SK-N-SH (cell line): ENCODE measurements at regions not wholly inside any gene's neighbourhood (a gene's known extent, or its start where the extent isn't known, plus 50 kb on each side); places are given as distances from the start of the nearest gene placed in this dataset.

ENCODE experiments used
- CTCF ChIA-PET: fragments of 300-600, 350-600 bp; formaldehyde crosslinking; extraction: SDS; loops from one replicate; lab custom pipeline; 2021; lab: Yijun Ruan, JAX
- POLR2A ChIA-PET: fragments of 350-600 bp; sonication (Branson Sonifier 250); formaldehyde crosslinking; extraction: SDS; loops from one replicate; lab custom pipeline; 2020; ENCODE audit warnings: antibody characterized with exemption, inconsistent platforms; lab: Yijun Ruan, JAX
- DNase-seq: peaks from one replicate; pipeline ENCODE4 v3.0.0; 2012
- H2AFZ ChIP-seq: fragments of 200-600 bp; sonication (generic); 2 replicates; pipeline ENCODE4 v1.8.1; 2016; ENCODE audit warnings: antibody characterized with exemption, mild to moderate bottlenecking, low read depth
- H3F3A ChIP-seq: fragments of 200-600 bp; sonication (generic); replicated peaks from 2 replicates; pipeline ENCODE3; 2016; ENCODE audit warnings: antibody characterized with exemption, mild to moderate bottlenecking; ENCODE audit not compliant: insufficient read depth
- H3K27ac ChIP-seq, 2 experiments: fragments of 200-500 bp in 1 of 2; fragments of 200-600 bp in 1 of 2; sonication (Bioruptor generic) in 1 of 2; sonication (generic), shearing (Covaris generic) in 1 of 2; 2 replicates each; pipeline versions ENCODE4 v1.5.1 to v1.6.1; 2014 to 2016; ENCODE audit warnings: low read depth in 2 of 2, inconsistent platforms in 1 of 2, low read length in 1 of 2, mild to moderate bottlenecking in 1 of 2, mixed read lengths in 1 of 2
- H3K27me3 ChIP-seq: fragments of 200-600 bp; sonication (generic), shearing (Covaris generic); 2 replicates; pipeline ENCODE4 v1.6.1; 2016; ENCODE audit warnings: mixed run types; ENCODE audit not compliant: insufficient read depth
- H3K36me3 ChIP-seq, 2 experiments: fragments of 200-500 bp in 1 of 2; fragments of 200-600 bp in 1 of 2; sonication (Bioruptor generic) in 1 of 2; sonication (generic) in 1 of 2; replicated peaks in 1 of 2; 2 replicates each; pipeline versions ENCODE3 to v1.5.1; 2014 to 2016; ENCODE audit warnings: low read length in 1 of 2, mild to moderate bottlenecking in 1 of 2; ENCODE audit not compliant: insufficient read depth in 2 of 2, control insufficient read depth in 1 of 2
- H3K4me1 ChIP-seq, 2 experiments: fragments of 200-500 bp in 1 of 2; fragments of 200-600 bp in 1 of 2; sonication (Bioruptor generic) in 1 of 2; sonication (generic), shearing (Covaris generic) in 1 of 2; 2 replicates each; pipeline versions ENCODE4 v1.5.1 to v1.6.1; 2014 to 2016; ENCODE audit warnings: low read depth in 1 of 2, low read length in 1 of 2, mixed run types in 1 of 2; ENCODE audit not compliant: insufficient read depth in 2 of 2, control insufficient read depth in 1 of 2
- H3K4me2 ChIP-seq: fragments of 200-600 bp; sonication (generic), shearing (Covaris generic); 2 replicates; pipeline ENCODE4 v1.6.1; 2017; ENCODE audit warnings: mixed run types
- H3K4me3 ChIP-seq, 2 experiments: fragments of 200-500 bp in 1 of 2; fragments of 200-600 bp in 1 of 2; sonication (Bioruptor generic) in 1 of 2; sonication (generic), shearing (Covaris generic) in 1 of 2; 2 replicates each; pipeline versions ENCODE4 v1.5.1 to v1.8.1; 2014 to 2016; ENCODE audit warnings: low read depth in 2 of 2, inconsistent platforms in 1 of 2, low read length in 1 of 2, mild to moderate bottlenecking in 1 of 2, mixed read lengths in 1 of 2, moderate library complexity in 1 of 2
- H3K79me2 ChIP-seq: fragments of 200-600 bp; sonication (generic); 2 replicates; pipeline ENCODE4 v1.8.1; 2017; ENCODE audit warnings: mild to moderate bottlenecking; ENCODE audit not compliant: insufficient read depth
- H3K9ac ChIP-seq: fragments of 200-600 bp; sonication (generic); 2 replicates; pipeline ENCODE4 v1.6.1; 2017; ENCODE audit warnings: mixed run types
- H3K9me2 ChIP-seq: fragments of 200-600 bp; sonication (generic); 2 replicates; pipeline ENCODE4 v1.6.1; 2017; ENCODE audit warnings: mixed run types
- H3K9me3 ChIP-seq: fragments of 200-600 bp; sonication (generic); 2 replicates; pipeline ENCODE4 v1.6.1; 2017; ENCODE audit warnings: mixed run types, mild to moderate bottlenecking, moderate library complexity
- H4K20me1 ChIP-seq: fragments of 200-600 bp; sonication (generic); 2 replicates; pipeline ENCODE4 v1.6.1; 2017; ENCODE audit warnings: mild to moderate bottlenecking, mixed run types; ENCODE audit not compliant: insufficient read depth
- CHD2 ChIP-seq: fragments of 150-350 bp; IDR thresholded peaks from 2 replicates; pipeline ENCODE4 v1.6.1; 2018; ENCODE audit warnings: low read length; ENCODE audit not compliant: partially characterized antibody
- EP300 ChIP-seq, 2 experiments: IDR thresholded peaks; 2 replicates each; pipeline versions ENCODE4 v1.4.0 to v1.6.1; 2012; ENCODE audit warnings: borderline replicate concordance in 1 of 2, low read depth in 1 of 2, low read length in 1 of 2
- EZH2phosphoT487 ChIP-seq: fragments of 200-600 bp; sonication (generic); IDR thresholded peaks from 2 replicates; pipeline ENCODE4 v1.6.1; 2017; ENCODE audit warnings: low read depth, mixed run types, mild to moderate bottlenecking, antibody characterized with exemption, moderate library complexity, borderline replicate concordance
- MEF2A ChIP-seq: IDR thresholded peaks from 2 replicates; pipeline ENCODE4 v1.4.0; 2012; ENCODE audit warnings: low read depth, borderline replicate concordance
- RAD21 ChIP-seq: IDR thresholded peaks from 2 replicates; pipeline ENCODE4 v1.6.1; 2012; ENCODE audit warnings: mild to moderate bottlenecking, low read length
- SIN3A ChIP-seq: IDR thresholded peaks from 2 replicates; pipeline ENCODE4 v1.6.1; 2012; ENCODE audit warnings: low read depth, mild to moderate bottlenecking, low read length, moderate library complexity, borderline replicate concordance
- TAF1 ChIP-seq: IDR thresholded peaks from 2 replicates; pipeline ENCODE4 v1.6.1; 2012; ENCODE audit warnings: low read depth, mild to moderate bottlenecking, low read length, moderate library complexity, borderline replicate concordance
- WGBS: methylation state at CpG from one replicate; pipeline ENCODE4 v1.1.6; 2017; ENCODE audit warnings: low lambda C conversion rate; 5-methylcytosine and 5-hydroxymethylcytosine counted together
- TF ChIP-seq, protein P1 (sequence below): IDR thresholded peaks from 2 replicates; pipeline ENCODE4 v1.4.0; 2012; ENCODE audit warnings: low read depth, borderline replicate concordance
- TF ChIP-seq, protein P2 (sequence below): IDR thresholded peaks from 2 replicates; pipeline ENCODE4 v1.6.1; 2012; ENCODE audit warnings: mild to moderate bottlenecking, low read depth, low read length, moderate library complexity
- TF ChIP-seq, protein P3 (sequence below): fragments of 150-350 bp; IDR thresholded peaks from 2 replicates; pipeline ENCODE4 v1.6.1; 2017; ENCODE audit warnings: antibody characterized with exemption, low read length, low read depth, borderline replicate concordance
- TF ChIP-seq, protein P4 (sequence below): IDR thresholded peaks from 2 replicates; pipeline ENCODE4 v1.4.0; 2012; ENCODE audit warnings: low read depth

DNA sequence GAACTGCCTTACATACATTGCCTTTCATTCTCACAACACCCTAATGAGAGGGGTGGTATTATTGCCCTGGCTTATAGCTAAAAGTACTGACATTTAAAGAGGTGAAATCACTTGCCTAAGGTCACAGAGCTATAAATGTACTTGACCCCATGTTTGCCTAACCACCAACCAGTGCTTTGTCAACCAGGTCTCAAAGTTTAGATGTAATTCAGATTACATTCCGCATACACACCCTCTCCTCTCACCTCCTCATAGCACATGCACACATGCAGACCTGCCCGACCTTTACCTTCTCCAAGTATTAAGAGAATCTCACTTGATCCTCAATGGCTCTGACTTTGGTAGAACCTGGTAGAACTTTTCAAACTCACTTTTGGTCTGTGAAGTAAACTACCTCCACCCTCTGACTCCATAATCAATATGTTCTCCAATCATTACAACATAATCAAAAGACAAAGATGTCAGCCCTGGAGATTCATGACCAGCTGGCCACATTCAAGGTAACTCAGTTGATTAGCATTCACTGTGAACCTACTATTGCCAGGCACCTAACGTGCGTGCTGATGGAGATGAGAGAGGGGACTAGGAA, 63.2 kb upstream of the HES1 start:
- no peaks in the 10 kb centered on the region for H3K36me3 ChIP-seq
- H3K4me2 ChIP-seq, result no peak overlapping the region
- no peaks in the 10 kb centered on the region for H3K9me3 ChIP-seq
- no peak for DNase-seq
- no peak for TF ChIP-seq MEF2A
- TF ChIP-seq, protein P1, sequence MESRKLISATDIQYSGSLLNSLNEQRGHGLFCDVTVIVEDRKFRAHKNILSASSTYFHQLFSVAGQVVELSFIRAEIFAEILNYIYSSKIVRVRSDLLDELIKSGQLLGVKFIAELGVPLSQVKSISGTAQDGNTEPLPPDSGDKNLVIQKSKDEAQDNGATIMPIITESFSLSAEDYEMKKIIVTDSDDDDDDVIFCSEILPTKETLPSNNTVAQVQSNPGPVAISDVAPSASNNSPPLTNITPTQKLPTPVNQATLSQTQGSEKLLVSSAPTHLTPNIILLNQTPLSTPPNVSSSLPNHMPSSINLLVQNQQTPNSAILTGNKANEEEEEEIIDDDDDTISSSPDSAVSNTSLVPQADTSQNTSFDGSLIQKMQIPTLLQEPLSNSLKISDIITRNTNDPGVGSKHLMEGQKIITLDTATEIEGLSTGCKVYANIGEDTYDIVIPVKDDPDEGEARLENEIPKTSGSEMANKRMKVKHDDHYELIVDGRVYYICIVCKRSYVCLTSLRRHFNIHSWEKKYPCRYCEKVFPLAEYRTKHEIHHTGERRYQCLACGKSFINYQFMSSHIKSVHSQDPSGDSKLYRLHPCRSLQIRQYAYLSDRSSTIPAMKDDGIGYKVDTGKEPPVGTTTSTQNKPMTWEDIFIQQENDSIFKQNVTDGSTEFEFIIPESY, result no peak
- TF ChIP-seq, protein P2, sequence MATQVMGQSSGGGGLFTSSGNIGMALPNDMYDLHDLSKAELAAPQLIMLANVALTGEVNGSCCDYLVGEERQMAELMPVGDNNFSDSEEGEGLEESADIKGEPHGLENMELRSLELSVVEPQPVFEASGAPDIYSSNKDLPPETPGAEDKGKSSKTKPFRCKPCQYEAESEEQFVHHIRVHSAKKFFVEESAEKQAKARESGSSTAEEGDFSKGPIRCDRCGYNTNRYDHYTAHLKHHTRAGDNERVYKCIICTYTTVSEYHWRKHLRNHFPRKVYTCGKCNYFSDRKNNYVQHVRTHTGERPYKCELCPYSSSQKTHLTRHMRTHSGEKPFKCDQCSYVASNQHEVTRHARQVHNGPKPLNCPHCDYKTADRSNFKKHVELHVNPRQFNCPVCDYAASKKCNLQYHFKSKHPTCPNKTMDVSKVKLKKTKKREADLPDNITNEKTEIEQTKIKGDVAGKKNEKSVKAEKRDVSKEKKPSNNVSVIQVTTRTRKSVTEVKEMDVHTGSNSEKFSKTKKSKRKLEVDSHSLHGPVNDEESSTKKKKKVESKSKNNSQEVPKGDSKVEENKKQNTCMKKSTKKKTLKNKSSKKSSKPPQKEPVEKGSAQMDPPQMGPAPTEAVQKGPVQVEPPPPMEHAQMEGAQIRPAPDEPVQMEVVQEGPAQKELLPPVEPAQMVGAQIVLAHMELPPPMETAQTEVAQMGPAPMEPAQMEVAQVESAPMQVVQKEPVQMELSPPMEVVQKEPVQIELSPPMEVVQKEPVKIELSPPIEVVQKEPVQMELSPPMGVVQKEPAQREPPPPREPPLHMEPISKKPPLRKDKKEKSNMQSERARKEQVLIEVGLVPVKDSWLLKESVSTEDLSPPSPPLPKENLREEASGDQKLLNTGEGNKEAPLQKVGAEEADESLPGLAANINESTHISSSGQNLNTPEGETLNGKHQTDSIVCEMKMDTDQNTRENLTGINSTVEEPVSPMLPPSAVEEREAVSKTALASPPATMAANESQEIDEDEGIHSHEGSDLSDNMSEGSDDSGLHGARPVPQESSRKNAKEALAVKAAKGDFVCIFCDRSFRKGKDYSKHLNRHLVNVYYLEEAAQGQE, result no peak
- TF ChIP-seq CHD2, result no peak
- TF ChIP-seq, protein P3, sequence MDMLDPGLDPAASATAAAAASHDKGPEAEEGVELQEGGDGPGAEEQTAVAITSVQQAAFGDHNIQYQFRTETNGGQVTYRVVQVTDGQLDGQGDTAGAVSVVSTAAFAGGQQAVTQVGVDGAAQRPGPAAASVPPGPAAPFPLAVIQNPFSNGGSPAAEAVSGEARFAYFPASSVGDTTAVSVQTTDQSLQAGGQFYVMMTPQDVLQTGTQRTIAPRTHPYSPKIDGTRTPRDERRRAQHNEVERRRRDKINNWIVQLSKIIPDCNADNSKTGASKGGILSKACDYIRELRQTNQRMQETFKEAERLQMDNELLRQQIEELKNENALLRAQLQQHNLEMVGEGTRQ, result no peak
- no peak for TF ChIP-seq TAF1
- TF ChIP-seq, protein P4, sequence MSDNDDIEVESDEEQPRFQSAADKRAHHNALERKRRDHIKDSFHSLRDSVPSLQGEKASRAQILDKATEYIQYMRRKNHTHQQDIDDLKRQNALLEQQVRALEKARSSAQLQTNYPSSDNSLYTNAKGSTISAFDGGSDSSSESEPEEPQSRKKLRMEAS, result no peak
- no peak for TF ChIP-seq SIN3A
- TF ChIP-seq EP300 (IDR thresholded peaks at IDR 0.05; ENCODE audit: borderline replicate concordance in 1 of 2, low read depth in 1 of 2, low read length in 1 of 2), result no peak
- no peak for TF ChIP-seq EZH2phosphoT487
- no peak for TF ChIP-seq RAD21
- TF ChIP-seq, all 33 proteins: peak for 0
- ChIA-PET CTCF (interaction anchor here (1.0 to 1.7 kb wide), 5 partner anchors 10 to 407 kb away, joined by 3 to 5 read pairs (median 3); no protein-coding TSS in a partner anchor), POLR2A (no interaction called here)
- no peak overlapping the region for H2AFZ ChIP-seq
- no peaks in the 10 kb centered on the region for H3K79me2 ChIP-seq
- no peaks in the 10 kb centered on the region for H3F3A ChIP-seq
- peaks cover 24% of the 10 kb centered on the region for H3K27me3 ChIP-seq
- H3K9ac ChIP-seq, result no peak overlapping the region
- peaks cover 3 to 12% of the 10 kb centered on the region in 2 experiments; a peak in 2 of 4 replicates for H3K4me1 ChIP-seq
- 90% methylated on average over 4 of the region's 4 CpGs for WGBS
- H3K9me2 ChIP-seq, result no peaks in the 10 kb centered on the region
- no peak overlapping the region for H3K27ac ChIP-seq
- no peak overlapping the region for H3K4me3 ChIP-seq
- no peaks in the 10 kb centered on the region for H4K20me1 ChIP-seq
